A549 (cell line): ENCODE measurements at regions not wholly inside any gene's neighbourhood (a gene's known extent, or its start where the extent isn't known, plus 50 kb on each side); places are given as distances from the start of the nearest gene placed in this dataset.
"Not testable (repeated sequence)": the region's sequence is repeated elsewhere in the genome, so short reads cannot be mapped to it uniquely, and the experiment has no call there.

Source experiments
- CTCF ChIP-seq: fragments of >200 bp; sonication (Bioruptor Twin); formaldehyde crosslinking; IDR thresholded peaks from 3 replicates; pipeline ENCODE4 v1.5.1; 2016
- MAZ ChIP-seq: fragments of 150-350 bp; IDR thresholded peaks from 2 replicates; pipeline ENCODE4 v1.6.1; 2014; ENCODE audit warnings: antibody characterized with exemption, low read depth, low read length, borderline replicate concordance
- POLR2A ChIP-seq: IDR thresholded peaks from 2 replicates; pipeline ENCODE4 v1.6.1; 2012; ENCODE audit warnings: mild to moderate bottlenecking, low read length
- RAD21 ChIP-seq, 2 experiments: fragments of >200 bp in 1 of 2; sonication (Bioruptor Twin) in 1 of 2; formaldehyde crosslinking in 1 of 2; IDR thresholded peaks in 1 of 2; conservative IDR thresholded peaks in 1 of 2; 2 replicates in 1 of 2; 3 replicates in 1 of 2; pipeline ENCODE4 v1.6.1; 2012 to 2018; ENCODE audit warnings: inconsistent platforms in 1 of 2
- RFX5 ChIP-seq: fragments of 450-650 bp; IDR thresholded peaks from 2 replicates; pipeline ENCODE4 v1.7.1; 2014; ENCODE audit warnings: antibody characterized with exemption, mild to moderate bottlenecking, moderate library complexity
- SREBF2 ChIP-seq: fragments of 450-650 bp; IDR thresholded peaks from 2 replicates; pipeline ENCODE4 v1.6.1; 2014; ENCODE audit warnings: mild to moderate bottlenecking, moderate library complexity
- USF2 ChIP-seq: fragments of 450-650 bp; IDR thresholded peaks from 2 replicates; pipeline ENCODE4 v1.6.1; 2014; ENCODE audit warnings: antibody characterized with exemption
- ZFP36 ChIP-seq: fragments of 450-650 bp; IDR thresholded peaks from 2 replicates; pipeline ENCODE4 v1.6.1; 2014; ENCODE audit warnings: borderline replicate concordance; ENCODE audit not compliant: partially characterized antibody

DNA sequence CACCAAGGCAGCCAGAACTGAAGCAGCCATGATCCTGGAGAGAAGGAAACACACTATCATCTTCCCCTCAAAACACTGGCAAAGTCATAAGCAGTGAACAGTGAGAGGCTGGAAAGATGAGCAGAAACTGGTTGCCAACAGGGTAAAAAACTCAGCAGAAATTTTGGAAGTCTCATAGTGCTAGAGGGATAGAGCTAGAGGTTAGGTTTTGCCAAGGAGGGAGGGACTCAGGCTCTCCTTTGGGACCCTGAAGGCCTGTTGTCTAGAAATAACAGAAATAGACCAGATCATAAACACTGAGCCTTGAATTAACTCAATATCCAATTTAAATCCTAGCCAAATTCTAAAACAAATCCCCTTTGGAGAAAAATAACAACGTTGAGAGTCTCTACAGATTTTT lies 853.6 kb downstream of the PRIM2 start:
- not testable (repeated sequence) for TF ChIP-seq CTCF; RFX5; POLR2A; SREBF2; ZFP36; MAZ; USF2; RAD21 (conservative IDR thresholded peaks at IDR 0.05 in 1 of 2, IDR thresholded peaks at IDR 0.05 in 1 of 2)
